ENCODE measurements at regions not wholly inside any gene's neighbourhood (a gene's known extent, or its start where the extent isn't known, plus 50 kb on each side); places are given as distances from the start of the nearest gene placed in this dataset.
"Not testable (repeated sequence)": the region's sequence is repeated elsewhere in the genome, so short reads cannot be mapped to it uniquely, and the experiment has no call there.

DNA sequence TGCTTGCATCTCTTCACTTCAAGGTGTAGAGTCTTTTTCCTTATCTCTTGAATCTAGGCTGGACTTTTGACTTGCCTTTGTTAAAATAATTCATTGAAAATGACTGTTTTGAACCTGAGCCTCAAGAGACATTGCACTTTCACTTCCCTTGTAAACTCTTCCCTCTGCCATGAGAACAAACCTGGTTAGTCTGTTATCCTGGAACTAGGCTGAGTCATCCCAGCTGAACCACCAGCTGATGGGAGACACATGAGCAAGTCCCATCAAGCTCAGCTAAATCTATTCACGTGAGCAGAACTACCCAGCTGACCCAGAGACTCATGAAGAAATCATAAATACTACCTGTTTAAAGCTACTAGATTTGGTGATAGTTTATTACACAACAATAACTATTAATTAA, 202.3 kb upstream of the CENPE start:
- no peaks in the 10 kb centered on the region for H3K4me1 ChIP-seq
- no peaks in the 10 kb centered on the region for H3K27me3 ChIP-seq (ENCODE audit: low read depth)
- no peak for DNase-seq
- intact Hi-C loops (cut with micrococcal nuclease): no loop called here
- TF ChIP-seq, protein P1, sequence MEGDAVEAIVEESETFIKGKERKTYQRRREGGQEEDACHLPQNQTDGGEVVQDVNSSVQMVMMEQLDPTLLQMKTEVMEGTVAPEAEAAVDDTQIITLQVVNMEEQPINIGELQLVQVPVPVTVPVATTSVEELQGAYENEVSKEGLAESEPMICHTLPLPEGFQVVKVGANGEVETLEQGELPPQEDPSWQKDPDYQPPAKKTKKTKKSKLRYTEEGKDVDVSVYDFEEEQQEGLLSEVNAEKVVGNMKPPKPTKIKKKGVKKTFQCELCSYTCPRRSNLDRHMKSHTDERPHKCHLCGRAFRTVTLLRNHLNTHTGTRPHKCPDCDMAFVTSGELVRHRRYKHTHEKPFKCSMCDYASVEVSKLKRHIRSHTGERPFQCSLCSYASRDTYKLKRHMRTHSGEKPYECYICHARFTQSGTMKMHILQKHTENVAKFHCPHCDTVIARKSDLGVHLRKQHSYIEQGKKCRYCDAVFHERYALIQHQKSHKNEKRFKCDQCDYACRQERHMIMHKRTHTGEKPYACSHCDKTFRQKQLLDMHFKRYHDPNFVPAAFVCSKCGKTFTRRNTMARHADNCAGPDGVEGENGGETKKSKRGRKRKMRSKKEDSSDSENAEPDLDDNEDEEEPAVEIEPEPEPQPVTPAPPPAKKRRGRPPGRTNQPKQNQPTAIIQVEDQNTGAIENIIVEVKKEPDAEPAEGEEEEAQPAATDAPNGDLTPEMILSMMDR (IDR thresholded peaks at IDR 0.05; ENCODE audit: borderline replicate concordance): no peak
- no peak overlapping the region for H3K4me3 ChIP-seq
- H3K9me3 ChIP-seq (replicated peaks): no peaks in the 10 kb centered on the region
- H3K27ac ChIP-seq (replicated peaks): no peak overlapping the region
- H3K36me3 ChIP-seq: no peaks in the 10 kb centered on the region

DNA sequence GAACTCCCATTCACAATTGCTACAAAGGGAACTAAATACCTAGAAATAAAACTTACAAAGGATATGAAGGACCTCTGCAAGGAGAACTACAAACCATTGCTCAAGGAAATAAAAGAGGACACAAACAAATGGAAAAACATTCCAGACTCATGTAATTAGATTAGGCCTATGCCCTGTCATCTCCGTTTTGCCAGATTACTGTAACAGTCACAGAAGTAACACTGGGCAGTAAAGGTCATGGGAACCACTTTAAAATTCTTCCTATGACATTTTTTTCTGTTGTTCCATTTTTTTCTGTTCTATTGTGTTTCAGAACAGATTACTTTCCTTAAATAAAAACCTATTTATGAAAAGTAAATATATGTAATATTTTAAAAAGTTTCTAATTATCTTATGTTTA, 199.4 kb upstream of the CENPE start:
- Histone ChIP-seq H3K36me3 (no peaks in the 10 kb centered on the region), H3K9me3 (replicated peaks) (no peaks in the 10 kb centered on the region), H3K4me3 (no peak overlapping the region), H3K27me3 (ENCODE audit: low read depth) (no peaks in the 10 kb centered on the region), H3K4me1 (no peaks in the 10 kb centered on the region), H3K27ac (replicated peaks) (no peak overlapping the region)
- no peak for DNase-seq
- TF ChIP-seq, protein P1 (IDR thresholded peaks at IDR 0.05; ENCODE audit: borderline replicate concordance): no peak
- intact Hi-C loops (cut with micrococcal nuclease): no loop called here

DNA sequence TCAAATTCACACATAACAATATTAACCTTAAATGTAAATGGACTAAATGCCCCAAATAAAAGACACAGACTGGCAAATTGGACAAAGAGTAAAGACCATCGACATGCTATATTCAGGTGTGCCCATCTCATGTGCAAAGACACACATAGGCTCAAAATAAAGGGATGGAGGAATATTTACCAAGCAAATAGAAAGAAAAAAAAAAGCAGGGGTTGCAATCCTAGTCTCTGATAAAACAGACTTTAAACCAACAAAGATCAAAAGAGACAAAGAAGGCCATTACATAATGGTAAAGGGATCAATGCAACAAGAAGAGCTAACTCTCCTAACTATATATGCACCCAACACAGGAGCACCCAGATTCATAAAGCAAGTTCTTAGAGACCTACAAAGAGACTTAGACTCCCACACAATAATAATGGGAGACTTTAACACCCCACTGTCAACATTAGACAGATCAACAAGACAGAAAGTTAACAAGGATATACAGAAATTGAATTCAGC, 189.4 kb upstream of the CENPE start:
- H3K27me3 ChIP-seq (ENCODE audit: low read depth); H3K4me1 ChIP-seq; H3K36me3 ChIP-seq; intact Hi-C loops (cut with micrococcal nuclease); H3K4me3 ChIP-seq; H3K27ac ChIP-seq (replicated peaks); DNase-seq: not testable (repeated sequence)
- peaks cover 64% of the 10 kb centered on the region for H3K9me3 ChIP-seq (replicated peaks)

DNA sequence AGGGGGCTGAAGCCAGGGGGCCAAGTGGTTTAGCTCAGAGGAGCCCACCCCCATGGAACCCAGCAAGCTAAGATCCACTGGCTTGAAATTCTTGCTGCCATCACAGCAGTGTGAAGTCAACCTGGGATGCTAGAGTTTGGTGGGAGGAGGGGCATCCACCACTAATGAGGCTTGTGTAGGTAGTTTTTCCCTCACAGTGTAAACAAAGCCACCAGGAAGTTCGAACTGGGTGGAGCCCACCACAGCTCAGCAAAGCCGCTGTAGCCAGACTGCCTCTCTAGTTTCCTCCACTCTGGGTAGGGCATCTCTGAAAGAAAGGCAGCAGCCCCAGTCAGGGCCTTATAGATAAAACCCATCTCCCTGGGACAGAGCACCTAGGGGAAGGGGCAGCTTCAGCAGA, 187.4 kb upstream of the CENPE start:
- H3K27ac ChIP-seq (replicated peaks); H3K4me3 ChIP-seq; H3K27me3 ChIP-seq (ENCODE audit: low read depth); H3K36me3 ChIP-seq; intact Hi-C loops (cut with micrococcal nuclease); H3K4me1 ChIP-seq; DNase-seq: not testable (repeated sequence)
- H3K9me3 ChIP-seq (replicated peaks): peaks cover 74% of the 10 kb centered on the region

DNA sequence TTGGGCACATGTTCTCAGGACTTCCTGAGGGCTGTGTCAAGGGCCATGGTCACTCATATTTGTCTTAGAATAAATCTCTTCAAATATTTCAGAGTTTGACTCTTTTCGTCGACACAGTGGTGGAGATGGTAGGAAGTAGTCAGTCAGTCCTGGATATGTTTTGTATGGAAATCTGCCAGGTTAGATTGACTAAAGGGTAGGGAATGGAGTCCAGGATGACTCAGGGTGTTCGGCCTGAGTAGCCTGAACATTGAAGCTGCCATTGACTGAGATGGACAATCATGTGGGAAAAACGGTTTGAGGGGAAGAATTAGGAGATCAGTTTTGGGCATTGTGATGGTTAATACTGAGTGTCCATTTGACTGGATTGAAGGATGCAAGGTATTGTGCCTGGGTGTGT, 177.1 kb upstream of the CENPE start:
- intact Hi-C loops (cut with micrococcal nuclease): no loop called here

DNA sequence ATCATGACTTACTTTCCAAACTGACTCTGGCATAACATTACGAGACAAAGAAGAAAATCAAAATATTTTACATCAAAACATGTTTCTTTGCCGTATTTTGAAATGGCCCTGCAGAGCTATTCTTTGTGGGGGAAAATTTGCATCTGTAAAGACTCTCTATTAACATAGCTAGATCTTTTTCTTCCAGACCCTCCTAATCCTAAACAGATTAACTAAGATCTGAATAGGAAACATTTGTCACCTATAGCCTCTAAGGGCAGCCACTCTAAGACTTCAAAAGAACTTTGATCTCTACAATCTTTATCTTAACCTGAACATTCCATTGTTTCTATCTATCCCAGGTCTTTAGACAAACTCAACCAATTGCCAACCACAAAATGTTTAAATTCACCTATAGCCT, 176.6 kb upstream of the CENPE start:
- H3K9me3 ChIP-seq (replicated peaks): peaks cover 3% of the 10 kb centered on the region
- intact Hi-C loops (cut with micrococcal nuclease): no loop called here
- H3K36me3 ChIP-seq: no peaks in the 10 kb centered on the region
- TF ChIP-seq, protein P1 (IDR thresholded peaks at IDR 0.05; ENCODE audit: borderline replicate concordance): no peak
- no peak for DNase-seq
- no peak overlapping the region for H3K4me3 ChIP-seq
- H3K4me1 ChIP-seq: no peaks in the 10 kb centered on the region
- H3K27me3 ChIP-seq (ENCODE audit: low read depth): no peaks in the 10 kb centered on the region
- H3K27ac ChIP-seq (replicated peaks): no peak overlapping the region

More for the DNA sequence above, 177.1 kb upstream of the CENPE start:
- Histone ChIP-seq H3K27ac (replicated peaks) (no peak overlapping the region), H3K9me3 (replicated peaks) (peaks cover 5% of the 10 kb centered on the region), H3K4me3 (no peak overlapping the region), H3K27me3 (ENCODE audit: low read depth) (no peaks in the 10 kb centered on the region), H3K4me1 (no peaks in the 10 kb centered on the region), H3K36me3 (no peaks in the 10 kb centered on the region)
- DNase-seq: no peak
- TF ChIP-seq, protein P1 (IDR thresholded peaks at IDR 0.05; ENCODE audit: borderline replicate concordance): no peak

DNA sequence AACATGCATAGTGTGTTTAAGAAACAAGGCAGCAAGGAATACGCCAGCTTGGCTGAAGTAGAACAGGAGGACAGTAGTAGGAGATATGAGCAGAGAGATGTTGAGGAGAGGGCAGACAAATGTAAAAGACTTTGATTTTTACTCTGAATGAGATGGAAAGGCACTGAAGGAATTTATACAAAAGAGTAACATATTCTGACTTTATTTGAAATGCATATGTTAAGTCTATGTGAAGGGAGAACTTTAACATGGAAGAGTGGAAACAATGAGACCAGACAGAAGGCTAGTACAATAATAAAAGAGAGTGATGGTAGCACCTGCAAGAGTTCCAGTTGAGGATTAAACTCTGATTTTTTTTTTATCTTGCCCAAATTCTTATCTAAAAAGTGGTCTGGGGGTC, 176.2 kb upstream of the CENPE start:
- no peak overlapping the region for H3K27ac ChIP-seq (replicated peaks)
- H3K27me3 ChIP-seq (ENCODE audit: low read depth): no peaks in the 10 kb centered on the region
- H3K4me1 ChIP-seq: no peaks in the 10 kb centered on the region
- DNase-seq: no peak
- no peak overlapping the region for H3K4me3 ChIP-seq
- TF ChIP-seq, protein P1 (IDR thresholded peaks at IDR 0.05; ENCODE audit: borderline replicate concordance): no peak
- H3K9me3 ChIP-seq (replicated peaks): peaks cover 3% of the 10 kb centered on the region
- intact Hi-C loops (cut with micrococcal nuclease): no loop called here
- H3K36me3 ChIP-seq: no peaks in the 10 kb centered on the region
